ENCODE measurements at regions not wholly inside any gene's neighbourhood (a gene's known extent, or its start where the extent isn't known, plus 50 kb on each side); places are given as distances from the start of the nearest gene placed in this dataset.
"Not testable (repeated sequence)": the region's sequence is repeated elsewhere in the genome, so short reads cannot be mapped to it uniquely, and the experiment has no call there.

- no peak for DNase-seq
These were observed 340.5 kb upstream of the USP9Y start for GRCh38 chrY:12360496-12360895.

DNA sequence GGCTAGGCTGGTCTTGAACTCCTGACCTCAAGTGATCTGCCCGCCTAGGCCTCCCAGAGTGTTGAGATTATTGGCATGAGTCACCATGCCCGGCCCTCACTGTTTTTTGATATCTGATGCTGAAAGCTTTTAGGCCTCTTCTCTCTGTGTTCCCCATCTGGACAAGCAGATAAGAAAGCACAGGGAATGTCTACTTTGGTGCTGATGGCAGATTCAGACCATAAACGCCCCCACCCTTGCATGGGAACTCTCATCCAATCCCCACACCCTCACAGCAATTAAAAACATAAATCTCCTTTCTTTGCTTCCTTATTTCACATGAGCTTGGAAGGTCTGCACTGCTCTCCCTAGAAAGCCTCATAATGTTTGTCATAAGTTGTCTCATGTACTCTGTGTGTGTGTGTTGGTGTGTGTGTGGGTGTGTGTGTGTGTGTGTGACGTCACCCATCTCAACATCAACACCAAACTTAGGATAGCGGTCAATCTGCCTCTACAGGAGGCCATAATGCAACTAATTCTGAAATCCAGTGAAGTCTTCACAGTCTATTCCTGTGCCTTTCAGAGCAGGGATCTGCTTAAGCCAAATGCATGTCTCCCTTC, 335.6 kb upstream of the USP9Y start:
- no peak for DNase-seq

- not testable (repeated sequence) for DNase-seq
These were observed 326.4 kb upstream of the USP9Y start for GRCh38 chrY:12374588-12374987.

DNA sequence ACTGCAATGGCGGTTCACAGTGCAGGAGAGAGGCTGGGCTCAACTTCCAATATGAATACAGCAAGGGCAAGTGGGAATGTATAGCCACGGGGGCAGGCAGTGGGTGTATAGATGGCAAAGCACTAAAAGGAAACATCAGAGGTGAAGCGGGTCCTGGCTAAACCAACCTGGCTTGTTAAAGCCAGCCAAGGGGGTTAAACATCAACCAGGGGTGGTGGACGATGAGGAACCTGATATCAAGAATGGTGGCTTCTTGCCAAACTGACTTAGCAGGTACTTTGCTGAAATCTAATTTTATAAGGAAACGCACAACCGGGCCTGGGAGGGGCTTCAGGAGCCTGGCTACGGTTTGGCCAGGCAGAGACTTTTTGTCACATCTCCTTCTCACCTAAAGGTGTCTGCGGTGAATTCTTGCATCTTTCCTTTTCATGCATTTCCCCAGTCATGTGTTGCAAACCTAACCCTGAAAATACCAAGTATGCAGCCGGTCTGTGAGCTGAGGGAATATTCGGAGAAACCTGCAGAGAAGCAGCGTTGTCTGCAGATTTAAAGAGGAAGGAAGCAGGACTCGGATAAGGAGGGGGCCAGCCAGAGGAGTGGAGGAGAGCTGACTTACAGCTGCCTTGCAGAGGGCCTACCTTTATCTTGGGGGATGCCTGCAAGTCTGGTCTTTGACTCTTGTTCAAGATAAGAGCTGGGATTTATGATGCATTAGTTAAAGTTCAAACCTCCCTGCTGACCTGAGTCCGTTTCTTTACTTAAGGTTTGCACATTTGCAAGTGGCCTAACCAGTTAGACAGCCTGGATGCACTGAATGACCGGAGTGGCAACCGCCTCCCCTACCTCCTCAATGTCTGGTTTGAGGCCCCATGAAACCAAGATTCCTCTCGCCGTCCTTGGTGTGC, 309.1 kb upstream of the USP9Y start:
- peak; percentile 60 for DNase-seq

DNA sequence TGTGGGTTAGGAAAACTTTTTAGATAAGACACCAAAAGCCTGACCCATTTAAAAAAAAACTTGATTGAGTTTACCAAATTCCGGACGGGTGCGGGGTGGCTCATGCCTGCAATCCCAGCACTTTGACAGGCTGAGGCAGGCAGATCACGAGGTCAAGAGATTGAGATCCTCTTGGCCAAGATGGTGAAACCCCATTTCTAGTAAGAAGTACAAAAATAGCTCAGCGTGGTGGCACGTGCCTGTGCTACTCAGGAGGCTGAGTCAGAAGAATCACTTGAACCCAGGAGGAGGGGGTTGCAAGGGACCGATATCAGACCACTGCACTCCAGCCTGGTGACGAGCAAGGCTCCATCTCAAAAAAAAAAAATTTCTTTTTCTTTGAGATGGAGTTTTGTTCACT, 307.8 kb upstream of the USP9Y start:
- DNase-seq = peak; percentile 38

DNA sequence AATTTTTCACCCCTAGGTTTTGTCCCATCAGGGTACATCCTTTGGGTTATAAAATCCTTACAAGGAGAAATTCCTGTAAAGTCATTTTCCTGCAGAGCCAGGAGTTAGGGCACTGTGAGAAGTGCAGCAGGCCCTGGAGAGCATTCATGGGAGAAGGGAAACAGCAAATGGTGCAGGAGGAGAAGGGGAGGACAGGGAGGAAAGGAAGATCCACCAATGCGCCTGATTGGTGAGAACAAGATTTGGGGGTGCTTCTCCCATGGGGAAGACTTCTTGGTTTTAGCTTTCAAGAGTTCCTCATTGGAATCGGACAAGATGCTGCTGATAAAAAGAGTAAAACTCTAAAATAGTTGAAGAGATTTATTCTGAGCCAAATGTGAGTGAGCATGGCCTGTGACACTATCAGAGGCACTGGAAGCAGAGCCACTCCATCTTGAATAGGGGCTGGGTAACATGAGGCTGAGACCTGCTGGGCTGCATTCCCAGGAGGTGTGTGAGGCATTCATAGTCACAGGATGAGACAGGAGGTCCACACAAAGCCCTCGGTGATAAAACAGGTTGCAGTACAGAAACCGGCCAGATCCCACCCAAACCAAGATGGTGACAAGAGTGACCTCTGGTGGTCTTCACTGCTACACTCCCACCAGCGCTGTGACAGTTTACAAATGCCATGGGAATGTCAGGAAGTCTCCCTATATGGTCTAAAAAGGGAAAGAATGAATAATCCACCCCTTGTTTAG, 305.5 kb upstream of the USP9Y start:
- DNase-seq = peak; percentile 4

- DNase-seq = no peak
These were observed 297.1 kb upstream of the USP9Y start for GRCh38 chrY:12403916-12404315.

GRCh38 chrY:12408236-12408635, 292.8 kb upstream of the USP9Y start:
- DNase-seq = no peak

DNA sequence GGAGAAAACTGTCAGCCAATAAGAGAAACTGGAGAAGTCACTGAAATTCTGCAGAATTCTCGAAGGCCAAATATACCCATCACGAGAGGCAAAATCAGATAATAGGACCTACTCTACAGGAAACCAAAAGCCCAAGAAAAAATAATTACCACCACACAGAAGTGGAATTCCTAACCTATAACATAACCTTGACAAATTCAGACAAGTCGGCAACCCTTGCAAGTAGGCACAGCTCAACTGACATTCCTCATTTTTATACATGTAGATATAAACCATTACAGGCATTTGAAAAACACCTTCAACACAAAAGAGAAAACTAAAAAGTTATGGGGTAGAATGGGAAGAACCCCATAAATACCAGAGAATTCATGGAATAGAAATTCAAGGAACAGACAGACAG, 290.3 kb upstream of the USP9Y start:
- DNase-seq = no peak

GRCh38 chrY:12421072-12421787, 279.8 kb upstream of the USP9Y start:
- DNase-seq = no peak

DNA sequence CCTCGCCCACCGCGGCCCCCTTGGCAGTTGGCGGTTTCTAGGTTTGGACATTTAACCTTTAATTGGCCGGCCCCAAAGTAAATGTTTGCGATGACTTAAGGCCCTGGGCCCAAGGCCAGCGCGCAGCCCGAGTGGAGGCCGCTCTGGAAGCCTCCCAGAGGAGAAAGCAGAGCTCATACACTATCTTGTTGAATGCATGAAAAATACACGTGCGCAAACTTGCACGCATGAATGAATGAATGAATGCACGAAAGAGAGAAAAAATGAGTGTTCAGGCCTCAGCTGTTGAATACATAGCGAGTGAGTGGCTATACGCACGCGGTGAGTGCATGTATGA, 279.3 kb upstream of the USP9Y start:
- DNase-seq = no peak

GRCh38 chrY:12422536-12422935, 278.5 kb upstream of the USP9Y start:
- DNase-seq = no peak

- DNase-seq = no peak
These were observed 277.4 kb upstream of the USP9Y start for GRCh38 chrY:12423416-12424252.

GRCh38 chrY:12425506-12425905, 275.5 kb upstream of the USP9Y start:
- no peak for DNase-seq

- DNase-seq = no peak
These were observed 273.7 kb upstream of the USP9Y start for GRCh38 chrY:12427361-12427760.

DNA sequence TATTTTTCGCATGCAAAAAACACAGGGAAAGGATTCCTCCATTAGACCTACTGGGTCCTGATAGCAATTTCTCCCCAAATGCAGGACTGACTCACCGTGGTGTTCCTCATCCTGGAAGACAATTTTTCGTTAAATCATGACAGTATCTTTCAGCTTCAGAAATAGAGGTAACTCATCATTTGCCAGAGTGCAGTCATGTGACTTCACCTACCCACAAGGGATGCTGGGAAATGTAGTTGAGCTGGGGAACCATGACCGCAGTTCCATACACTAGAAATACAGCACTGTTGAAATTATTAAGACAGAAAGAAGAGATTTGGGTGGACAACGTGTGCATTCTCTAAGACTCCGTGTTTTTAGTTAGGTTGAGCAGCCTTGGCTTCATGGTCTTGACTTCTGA, 269.5 kb upstream of the USP9Y start:
- DNase-seq = no peak

- DNase-seq = not testable (repeated sequence)
These were observed 262.2 kb upstream of the USP9Y start for GRCh38 chrY:12438823-12439222.

DNA sequence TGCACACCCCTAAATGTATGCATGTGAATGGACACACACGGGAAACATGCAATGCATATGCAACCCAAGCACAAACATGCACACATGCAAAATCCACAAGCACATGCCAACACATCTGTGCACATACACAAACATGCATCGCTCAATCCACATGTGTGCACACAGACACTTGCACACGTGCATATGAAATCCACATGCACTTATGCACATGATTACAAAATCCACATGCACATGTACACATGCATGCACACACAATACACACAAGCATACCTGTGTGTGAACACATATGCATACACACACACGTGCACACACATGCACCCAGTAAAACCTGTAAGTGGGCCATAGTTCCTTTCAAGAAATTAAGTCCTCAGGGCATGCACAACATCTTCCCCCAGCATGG, 256.8 kb upstream of the USP9Y start:
- DNase-seq = no peak

DNA sequence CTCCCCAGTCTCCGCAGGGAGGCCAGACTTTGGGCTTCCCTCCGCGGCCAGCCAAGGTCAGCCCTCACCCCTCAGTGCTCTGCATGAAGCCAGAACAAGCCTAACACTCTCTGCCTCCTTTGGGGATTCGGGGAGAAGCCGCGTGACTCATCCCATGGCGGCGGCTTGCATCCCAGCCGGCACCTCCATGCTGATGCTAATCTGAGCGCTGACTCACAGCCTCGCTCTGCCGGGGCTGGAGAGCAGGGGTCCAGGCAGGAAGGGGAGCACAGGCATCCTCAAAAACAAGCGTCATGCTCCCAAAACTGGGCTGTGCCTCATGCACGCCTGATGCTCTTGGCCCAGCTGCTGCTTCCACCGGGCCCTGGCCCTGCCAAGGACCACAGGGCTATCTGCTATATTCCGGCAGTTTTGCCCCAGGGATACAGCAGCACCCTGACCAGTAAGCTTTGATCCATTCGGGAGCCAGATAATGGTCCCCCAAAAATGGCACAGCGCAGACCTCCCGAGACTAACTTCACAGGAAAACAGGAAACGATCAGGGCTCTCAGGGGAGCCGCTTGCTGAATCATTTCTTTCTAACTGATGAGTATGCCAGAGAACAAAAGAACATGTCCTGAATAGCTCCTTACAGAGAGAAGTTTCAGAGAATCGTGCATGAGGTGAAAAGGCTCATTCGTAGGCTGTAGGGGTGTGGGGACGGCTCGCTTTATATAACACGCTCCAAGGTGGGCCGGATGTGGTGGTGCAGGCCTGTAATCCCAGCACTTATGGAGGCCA, 254.4 kb upstream of the USP9Y start:
- DNase-seq = not testable (repeated sequence)

GRCh38 chrY:12448561-12448960, 252.5 kb upstream of the USP9Y start:
- DNase-seq = not testable (repeated sequence)

DNA sequence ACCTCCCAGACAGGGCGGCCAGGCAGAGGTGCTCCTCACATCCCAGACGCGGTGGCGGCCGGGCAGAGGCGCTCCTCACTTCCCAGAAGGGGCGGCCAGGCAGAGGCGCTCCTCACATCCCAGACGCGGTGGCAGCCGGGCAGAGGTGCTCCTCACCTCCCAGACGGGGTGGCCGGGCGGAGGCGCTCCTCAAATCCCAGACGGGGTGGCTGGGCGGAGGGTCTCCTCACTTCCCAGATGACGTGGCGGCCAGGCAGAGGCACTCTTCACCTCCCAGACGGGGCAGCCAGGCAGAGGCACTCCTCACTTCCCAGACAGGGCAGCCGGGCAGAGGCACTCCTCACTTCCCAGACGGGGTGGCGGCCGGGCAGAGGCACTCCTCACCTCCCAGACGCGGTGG, 247.7 kb upstream of the USP9Y start:
- DNase-seq = not testable (repeated sequence)
